ENCODE measurements at regions not wholly inside any gene's neighbourhood (a gene's known extent, or its start where the extent isn't known, plus 50 kb on each side); places are given as distances from the start of the nearest gene placed in this dataset.
A peak's percentile ranks its signal among the peaks of the same experiment; 100 is the strongest.

DNA sequence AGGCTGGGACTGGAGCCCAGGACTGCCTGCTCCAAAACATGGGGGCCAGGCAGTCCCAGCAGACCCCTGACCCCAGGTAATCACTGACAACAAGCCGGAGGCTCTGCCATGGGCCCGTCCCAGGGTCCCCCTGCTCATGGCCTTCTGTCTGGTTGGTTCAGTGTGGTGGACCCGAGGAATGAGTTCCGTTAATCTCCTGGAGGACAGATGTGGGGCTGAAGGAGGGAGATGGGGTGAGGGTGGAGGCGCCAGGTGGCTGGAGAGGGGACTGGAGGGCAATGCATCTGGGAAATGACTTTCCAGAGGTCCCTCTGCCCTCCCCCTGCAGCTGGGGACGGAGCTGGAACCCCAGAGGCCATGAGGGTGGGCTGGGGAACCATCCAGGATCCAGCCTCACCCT, 103.2 kb downstream of the EBNA1BP2 start:
- Histone ChIP-seq H3K9ac (ENCODE audit: low read length) (no peak overlapping the region), H4K20me1 (ENCODE audit: insufficient read depth, low read length) (no peaks in the 10 kb centered on the region), H3K27ac (ENCODE audit: low read depth, low read length) (no peak overlapping the region), H3K36me3 (ENCODE audit: insufficient read depth, low read length) (no peaks in the 10 kb centered on the region), H3K9me3 (ENCODE audit: insufficient read depth, low read depth, low read length) (no peaks in the 10 kb centered on the region), H2AFZ (ENCODE audit: low read depth, low read length) (no peak overlapping the region), H3K79me2 (ENCODE audit: insufficient read depth, low read length) (no peaks in the 10 kb centered on the region), H3K4me2 (ENCODE audit: low read length) (peak overlapping the region; percentile 80), H3K4me1 (ENCODE audit: insufficient read depth, low read length) (no peaks in the 10 kb centered on the region), H3K4me3 (ENCODE audit: insufficient read depth, low read depth, low read length) (no peak overlapping the region), H3K27me3 (ENCODE audit: insufficient read depth, low read length) (no peaks in the 10 kb centered on the region)
- no peak for DNase-seq (ENCODE audit: low read depth)
- H3K27ac Mint-ChIP-seq (ENCODE audit: unreplicated experiment): no peak overlapping the region
- no peaks in the 10 kb centered on the region for H3K36me3 Mint-ChIP-seq (ENCODE audit: low read depth, unreplicated experiment)
- peaks cover 8% of the 10 kb centered on the region for H3K4me1 Mint-ChIP-seq (ENCODE audit: low read depth, unreplicated experiment)
- no peak for FAIRE-seq
- no peak for TF ChIP-seq EZH2 (IDR thresholded peaks at IDR 0.05; ENCODE audit: insufficient read depth, low read length)
- TF ChIP-seq, protein P1, sequence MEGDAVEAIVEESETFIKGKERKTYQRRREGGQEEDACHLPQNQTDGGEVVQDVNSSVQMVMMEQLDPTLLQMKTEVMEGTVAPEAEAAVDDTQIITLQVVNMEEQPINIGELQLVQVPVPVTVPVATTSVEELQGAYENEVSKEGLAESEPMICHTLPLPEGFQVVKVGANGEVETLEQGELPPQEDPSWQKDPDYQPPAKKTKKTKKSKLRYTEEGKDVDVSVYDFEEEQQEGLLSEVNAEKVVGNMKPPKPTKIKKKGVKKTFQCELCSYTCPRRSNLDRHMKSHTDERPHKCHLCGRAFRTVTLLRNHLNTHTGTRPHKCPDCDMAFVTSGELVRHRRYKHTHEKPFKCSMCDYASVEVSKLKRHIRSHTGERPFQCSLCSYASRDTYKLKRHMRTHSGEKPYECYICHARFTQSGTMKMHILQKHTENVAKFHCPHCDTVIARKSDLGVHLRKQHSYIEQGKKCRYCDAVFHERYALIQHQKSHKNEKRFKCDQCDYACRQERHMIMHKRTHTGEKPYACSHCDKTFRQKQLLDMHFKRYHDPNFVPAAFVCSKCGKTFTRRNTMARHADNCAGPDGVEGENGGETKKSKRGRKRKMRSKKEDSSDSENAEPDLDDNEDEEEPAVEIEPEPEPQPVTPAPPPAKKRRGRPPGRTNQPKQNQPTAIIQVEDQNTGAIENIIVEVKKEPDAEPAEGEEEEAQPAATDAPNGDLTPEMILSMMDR (IDR thresholded peaks at IDR 0.05; ENCODE audit: insufficient read depth, low read depth, low read length): no peak
- H3K9me3 Mint-ChIP-seq (ENCODE audit: unreplicated experiment): peaks cover 1% of the 10 kb centered on the region
- H3K4me3 Mint-ChIP-seq (ENCODE audit: unreplicated experiment): no peak overlapping the region
- peaks cover 4% of the 10 kb centered on the region for H3K27me3 Mint-ChIP-seq (ENCODE audit: low read depth, unreplicated experiment)

GRCh38 chr1:43067977-43068751, 103.9 kb downstream of the EBNA1BP2 start:
- H3K9me3 Mint-ChIP-seq (ENCODE audit: unreplicated experiment): peaks cover 1% of the 10 kb centered on the region
- H3K27ac Mint-ChIP-seq (ENCODE audit: unreplicated experiment): no peak overlapping the region
- no peak overlapping the region for H3K4me3 ChIP-seq (ENCODE audit: insufficient read depth, low read depth, low read length)
- TF ChIP-seq, protein P1 (IDR thresholded peaks at IDR 0.05; ENCODE audit: insufficient read depth, low read depth, low read length): no peak
- no peak for TF ChIP-seq EZH2 (IDR thresholded peaks at IDR 0.05; ENCODE audit: insufficient read depth, low read length)
- peak overlapping the region; percentile 80 for H3K4me2 ChIP-seq (ENCODE audit: low read length)
- DNase-seq (ENCODE audit: low read depth) (no peak), FAIRE-seq (no peak)
- H4K20me1 ChIP-seq (ENCODE audit: insufficient read depth, low read length): no peaks in the 10 kb centered on the region
- H3K9ac ChIP-seq (ENCODE audit: low read length): peak overlapping the region; percentile 56
- no peaks in the 10 kb centered on the region for H3K9me3 ChIP-seq (ENCODE audit: insufficient read depth, low read depth, low read length)
- H3K4me1 ChIP-seq (ENCODE audit: insufficient read depth, low read length): no peaks in the 10 kb centered on the region
- H3K4me1 Mint-ChIP-seq (ENCODE audit: low read depth, unreplicated experiment): peaks cover 5% of the 10 kb centered on the region
- peaks cover 4% of the 10 kb centered on the region for H3K27me3 Mint-ChIP-seq (ENCODE audit: low read depth, unreplicated experiment)
- peak overlapping the region; percentile 78 for H2AFZ ChIP-seq (ENCODE audit: low read depth, low read length)
- H3K4me3 Mint-ChIP-seq (ENCODE audit: unreplicated experiment): no peak overlapping the region
- H3K27ac ChIP-seq (ENCODE audit: low read depth, low read length): no peak overlapping the region
- H3K79me2 ChIP-seq (ENCODE audit: insufficient read depth, low read length): no peaks in the 10 kb centered on the region
- H3K36me3 ChIP-seq (ENCODE audit: insufficient read depth, low read length): no peaks in the 10 kb centered on the region
- H3K36me3 Mint-ChIP-seq (ENCODE audit: low read depth, unreplicated experiment): no peaks in the 10 kb centered on the region
- no peaks in the 10 kb centered on the region for H3K27me3 ChIP-seq (ENCODE audit: insufficient read depth, low read length)

- H3K36me3 ChIP-seq (ENCODE audit: insufficient read depth, low read length): no peaks in the 10 kb centered on the region
- Mint-ChIP-seq H3K4me1 (ENCODE audit: low read depth, unreplicated experiment) (peaks cover 5% of the 10 kb centered on the region), H3K27ac (ENCODE audit: unreplicated experiment) (no peak overlapping the region), H3K36me3 (ENCODE audit: low read depth, unreplicated experiment) (no peaks in the 10 kb centered on the region), H3K4me3 (ENCODE audit: unreplicated experiment) (no peak overlapping the region), H3K27me3 (ENCODE audit: low read depth, unreplicated experiment) (peaks cover 4% of the 10 kb centered on the region), H3K9me3 (ENCODE audit: unreplicated experiment) (peaks cover 1% of the 10 kb centered on the region)
- no peak overlapping the region for H3K4me2 ChIP-seq (ENCODE audit: low read length)
- no peak overlapping the region for H3K9ac ChIP-seq (ENCODE audit: low read length)
- no peaks in the 10 kb centered on the region for H3K27me3 ChIP-seq (ENCODE audit: insufficient read depth, low read length)
- no peaks in the 10 kb centered on the region for H3K79me2 ChIP-seq (ENCODE audit: insufficient read depth, low read length)
- no peaks in the 10 kb centered on the region for H3K9me3 ChIP-seq (ENCODE audit: insufficient read depth, low read depth, low read length)
- H3K4me1 ChIP-seq (ENCODE audit: insufficient read depth, low read length): no peaks in the 10 kb centered on the region
- H3K4me3 ChIP-seq (ENCODE audit: insufficient read depth, low read depth, low read length): no peak overlapping the region
- DNase-seq (ENCODE audit: low read depth): no peak
- no peak overlapping the region for H3K27ac ChIP-seq (ENCODE audit: low read depth, low read length)
- FAIRE-seq: no peak
- H2AFZ ChIP-seq (ENCODE audit: low read depth, low read length): no peak overlapping the region
- TF ChIP-seq, protein P1 (IDR thresholded peaks at IDR 0.05; ENCODE audit: insufficient read depth, low read depth, low read length): no peak
- TF ChIP-seq EZH2 (IDR thresholded peaks at IDR 0.05; ENCODE audit: insufficient read depth, low read length): no peak
- H4K20me1 ChIP-seq (ENCODE audit: insufficient read depth, low read length): no peaks in the 10 kb centered on the region
Measured at GRCh38 chr1:43067233-43067745, 104.8 kb downstream of the EBNA1BP2 start.
